ENCODE measurements at regions not wholly inside any gene's neighbourhood (a gene's known extent, or its start where the extent isn't known, plus 50 kb on each side); places are given as distances from the start of the nearest gene placed in this dataset.

GRCh38 chr12:65529771-65530435, 251.4 kb downstream of the MSRB3 start:
- Histone ChIP-seq H3K9me2 (replicated peaks; ENCODE audit: insufficient read depth, low read length) (no peaks in the 10 kb centered on the region), H3K79me2 (ENCODE audit: insufficient read depth, low read length) (no peaks in the 10 kb centered on the region), H3K4me2 (ENCODE audit: low read depth, low read length, poor library complexity, severe bottlenecking) (no peak overlapping the region), H3K9me3 (ENCODE audit: insufficient read depth, low read length) (no peaks in the 10 kb centered on the region), H3K4me3 (ENCODE audit: insufficient read depth, low read length, poor library complexity, severe bottlenecking) (no peak overlapping the region), H3K27ac (ENCODE audit: low read depth, low read length) (no peak overlapping the region), H4K20me1 (ENCODE audit: low read depth, low read length) (no peaks in the 10 kb centered on the region), H3K27me3 (ENCODE audit: low read length) (no peaks in the 10 kb centered on the region; the same call in 1 of the 2 replicates), H3K9ac (ENCODE audit: low read length) (no peak overlapping the region), H2AFZ (ENCODE audit: low read depth, low read length, severe bottlenecking) (no peak overlapping the region), H3F3A (ENCODE audit: insufficient read depth) (no peaks in the 10 kb centered on the region), H3K36me3 (ENCODE audit: low read length) (no peaks in the 10 kb centered on the region)
- TF ChIP-seq CTCF (IDR thresholded peaks at IDR 0.05; ENCODE audit: insufficient read depth, low read length, poor library complexity, severe bottlenecking), result no peak
- no peak for TF ChIP-seq EZH2phosphoT487 (conservative IDR thresholded peaks at IDR 0.05; ENCODE audit: low read length)

- H3K9me2 ChIP-seq (replicated peaks; ENCODE audit: insufficient read depth, low read length), result no peaks in the 10 kb centered on the region
- no peaks in the 10 kb centered on the region for H3K36me3 ChIP-seq (ENCODE audit: low read length)
- TF ChIP-seq CTCF (IDR thresholded peaks at IDR 0.05; ENCODE audit: insufficient read depth, low read length, poor library complexity, severe bottlenecking) (no peak), EZH2phosphoT487 (conservative IDR thresholded peaks at IDR 0.05; ENCODE audit: low read length) (no peak)
- no peak overlapping the region for H3K9ac ChIP-seq (ENCODE audit: low read length)
- no peaks in the 10 kb centered on the region; the same call in 1 of the 2 replicates for H3K27me3 ChIP-seq (ENCODE audit: low read length)
- H3K27ac ChIP-seq (ENCODE audit: low read depth, low read length), result no peak overlapping the region
- H3F3A ChIP-seq (ENCODE audit: insufficient read depth), result no peaks in the 10 kb centered on the region
- H3K4me2 ChIP-seq (ENCODE audit: low read depth, low read length, poor library complexity, severe bottlenecking), result no peak overlapping the region
- H3K9me3 ChIP-seq (ENCODE audit: insufficient read depth, low read length), result no peaks in the 10 kb centered on the region
- H3K79me2 ChIP-seq (ENCODE audit: insufficient read depth, low read length), result no peaks in the 10 kb centered on the region
- no peaks in the 10 kb centered on the region for H4K20me1 ChIP-seq (ENCODE audit: low read depth, low read length)
- no peak overlapping the region for H3K4me3 ChIP-seq (ENCODE audit: insufficient read depth, low read length, poor library complexity, severe bottlenecking)
- no peak overlapping the region for H2AFZ ChIP-seq (ENCODE audit: low read depth, low read length, severe bottlenecking)
Measured at GRCh38 chr12:65532162-65532561, 253.7 kb downstream of the MSRB3 start.

- Histone ChIP-seq H3K4me2 (ENCODE audit: low read depth, low read length, poor library complexity, severe bottlenecking) (no peak overlapping the region), H3K9me3 (ENCODE audit: insufficient read depth, low read length) (no peaks in the 10 kb centered on the region), H3K27ac (ENCODE audit: low read depth, low read length) (no peak overlapping the region), H3F3A (ENCODE audit: insufficient read depth) (no peaks in the 10 kb centered on the region), H3K4me3 (ENCODE audit: insufficient read depth, low read length, poor library complexity, severe bottlenecking) (no peak overlapping the region), H4K20me1 (ENCODE audit: low read depth, low read length) (no peaks in the 10 kb centered on the region), H3K27me3 (ENCODE audit: low read length) (no peaks in the 10 kb centered on the region; the same call in 1 of the 2 replicates), H3K9ac (ENCODE audit: low read length) (no peak overlapping the region), H3K9me2 (replicated peaks; ENCODE audit: insufficient read depth, low read length) (no peaks in the 10 kb centered on the region), H2AFZ (ENCODE audit: low read depth, low read length, severe bottlenecking) (no peak overlapping the region), H3K36me3 (ENCODE audit: low read length) (no peaks in the 10 kb centered on the region), H3K79me2 (ENCODE audit: insufficient read depth, low read length) (no peaks in the 10 kb centered on the region)
- TF ChIP-seq CTCF (IDR thresholded peaks at IDR 0.05; ENCODE audit: insufficient read depth, low read length, poor library complexity, severe bottlenecking) (no peak), EZH2phosphoT487 (conservative IDR thresholded peaks at IDR 0.05; ENCODE audit: low read length) (no peak)
Measured at GRCh38 chr12:65532764-65533163, 254.3 kb downstream of the MSRB3 start.
